Prostate gland (tissue), 2 donors: ENCODE measurements at regions not wholly inside any gene's neighbourhood (a gene's known extent, or its start where the extent isn't known, plus 50 kb on each side); places are given as distances from the start of the nearest gene placed in this dataset.

ENCODE experiments used
- CTCF ChIP-seq, 4 experiments: fragments of 200-600 bp in 2 of 4; fragments of 450-650 bp in 2 of 4; sonication (generic) in 2 of 4; IDR thresholded peaks; 1 replicate in 3 of 4; 2 replicates in 1 of 4; pipeline ENCODE4 v1.5.1; 2016 to 2019; ENCODE audit warnings: antibody characterized with exemption in 4 of 4, mild to moderate bottlenecking in 2 of 4, moderate library complexity in 2 of 4
- POLR2A ChIP-seq: fragments of 450-650 bp; IDR thresholded peaks from one replicate; pipeline ENCODE4 v1.6.1; 2016; ENCODE audit warnings: antibody characterized with exemption, mild to moderate bottlenecking
- POLR2AphosphoS5 ChIP-seq: sonication (generic); formaldehyde crosslinking; IDR thresholded peaks from one replicate; pipeline ENCODE4 v1.6.1; 2017; ENCODE audit warnings: antibody characterized with exemption

- no peak for TF ChIP-seq CTCF (IDR thresholded peaks at IDR 0.05)
- TF ChIP-seq POLR2A: no peak
- TF ChIP-seq POLR2AphosphoS5: no peak
These were observed 108.6 kb downstream of the APOB start for GRCh38 chr2:20935168-20935775.
